ENCODE measurements at regions not wholly inside any gene's neighbourhood (a gene's known extent, or its start where the extent isn't known, plus 50 kb on each side); places are given as distances from the start of the nearest gene placed in this dataset.

DNA sequence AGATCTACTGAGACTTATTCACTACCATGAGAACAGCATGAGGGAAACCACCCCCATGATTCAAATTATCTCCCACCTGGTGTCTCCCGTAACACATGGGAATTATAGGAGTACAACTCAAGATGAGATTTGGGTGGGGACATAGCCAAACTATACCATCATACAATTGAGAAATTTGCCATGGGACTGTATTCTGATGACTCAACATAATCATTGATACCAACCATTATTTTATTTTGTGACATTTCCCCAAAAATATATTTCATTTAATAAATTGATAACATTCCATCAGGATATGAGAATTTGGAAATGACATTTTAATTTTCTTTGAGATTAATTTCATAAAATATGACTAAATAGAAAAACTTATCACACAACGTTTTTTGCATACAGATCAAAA, 96.6 kb upstream of the MDFIC2 start:
- no peak overlapping the region for H3K27ac ChIP-seq
- no peak for DNase-seq (ENCODE audit: low read depth in 1 of 2, low spot score in 1 of 2)
- ATAC-seq: no peak
- no peaks in the 10 kb centered on the region; the same call in 1 of the 3 replicates for H3K9me3 ChIP-seq
- WGBS (ENCODE audit: missing lambda C conversion rate): 45% methylated on average over 2 of the region's 2 CpGs
- H3K4me1 ChIP-seq: no peaks in the 10 kb centered on the region
- TF ChIP-seq ZFP36 (IDR thresholded peaks at IDR 0.05; ENCODE audit: borderline replicate concordance, partially characterized antibody) (no peak), MAFK (IDR thresholded peaks at IDR 0.05; ENCODE audit: partially characterized antibody) (peak; percentile 76)
- no peak overlapping the region for H3K4me3 ChIP-seq
- FAIRE-seq: no peak
- POLR2A ChIA-PET: no interaction called here
- CTCF ChIA-PET: no interaction called here
- no peak overlapping the region for H3K4me2 ChIP-seq

DNA sequence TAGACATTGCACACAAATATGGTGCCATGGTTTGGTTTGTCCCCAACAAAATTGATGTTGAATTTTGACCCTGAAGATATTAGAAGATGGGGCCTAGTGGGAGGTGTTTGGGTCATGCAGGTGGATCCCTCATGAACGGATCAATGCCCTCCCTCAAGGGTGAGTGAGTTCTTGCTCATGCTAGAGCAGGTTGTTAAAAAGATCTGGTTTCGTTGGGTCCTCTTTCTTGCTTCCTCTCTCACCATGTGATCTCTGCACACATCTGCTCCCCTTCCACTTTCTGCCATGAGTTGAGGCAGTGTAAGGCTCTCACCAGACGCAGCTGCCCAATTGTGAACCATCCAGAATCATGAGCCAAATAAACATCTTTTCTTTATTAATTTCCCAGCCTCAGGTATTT, 87.8 kb upstream of the MDFIC2 start:
- Histone ChIP-seq H3K4me1 (no peaks in the 10 kb centered on the region), H3K9me3 (no peaks in the 10 kb centered on the region), H3K4me3 (no peak overlapping the region), H3K4me2 (no peak overlapping the region), H3K27ac (no peak overlapping the region)
- no peak for TF ChIP-seq POLR2AphosphoS2 (conservative IDR thresholded peaks at IDR 0.05; ENCODE audit: low read length)
- TF ChIP-seq CHD2 (IDR thresholded peaks at IDR 0.05; ENCODE audit: low read length, partially characterized antibody): no peak
- TF ChIP-seq, protein P1, sequence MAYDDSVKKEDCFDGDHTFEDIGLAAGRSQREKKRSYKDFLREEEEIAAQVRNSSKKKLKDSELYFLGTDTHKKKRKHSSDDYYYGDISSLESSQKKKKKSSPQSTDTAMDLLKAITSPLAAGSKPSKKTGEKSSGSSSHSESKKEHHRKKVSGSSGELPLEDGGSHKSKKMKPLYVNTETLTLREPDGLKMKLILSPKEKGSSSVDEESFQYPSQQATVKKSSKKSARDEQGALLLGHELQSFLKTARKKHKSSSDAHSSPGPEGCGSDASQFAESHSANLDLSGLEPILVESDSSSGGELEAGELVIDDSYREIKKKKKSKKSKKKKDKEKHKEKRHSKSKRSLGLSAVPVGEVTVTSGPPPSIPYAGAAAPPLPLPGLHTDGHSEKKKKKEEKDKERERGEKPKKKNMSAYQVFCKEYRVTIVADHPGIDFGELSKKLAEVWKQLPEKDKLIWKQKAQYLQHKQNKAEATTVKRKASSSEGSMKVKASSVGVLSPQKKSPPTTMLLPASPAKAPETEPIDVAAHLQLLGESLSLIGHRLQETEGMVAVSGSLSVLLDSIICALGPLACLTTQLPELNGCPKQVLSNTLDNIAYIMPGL (CRISPR knock-in tag; IDR thresholded peaks at IDR 0.05; ENCODE audit: borderline replicate concordance): no peak
- TF ChIP-seq RNF2 (IDR thresholded peaks at IDR 0.05; ENCODE audit: borderline replicate concordance, low read depth): no peak
- no peak for TF ChIP-seq NFE2L2 (conservative IDR thresholded peaks at IDR 0.05; ENCODE audit: low read length)
- no peak for TF ChIP-seq NR3C1 (IDR thresholded peaks at IDR 0.05)
- no peak for TF ChIP-seq CHD4 (IDR thresholded peaks at IDR 0.05; ENCODE audit: borderline replicate concordance)
- TF ChIP-seq RAD21 (conservative IDR thresholded peaks at IDR 0.05 in 1 of 2, IDR thresholded peaks at IDR 0.05 in 1 of 2): no peak
- no peak for TF ChIP-seq ESRRA (IDR thresholded peaks at IDR 0.05; ENCODE audit: borderline replicate concordance, low read length)
- TF ChIP-seq TP53 (CRISPR knock-in tag; IDR thresholded peaks at IDR 0.05): no peak
- no peak for TF ChIP-seq PHF8 (IDR thresholded peaks at IDR 0.05; ENCODE audit: borderline replicate concordance, low read depth)
- no peak for TF ChIP-seq ZC3H11A (IDR thresholded peaks at IDR 0.05)
- no peak for TF ChIP-seq EHF (CRISPR knock-in tag; IDR thresholded peaks at IDR 0.05)
- TF ChIP-seq ZNF302 (CRISPR knock-in tag; IDR thresholded peaks at IDR 0.05): no peak
- no peak for TF ChIP-seq EHMT2 (IDR thresholded peaks at IDR 0.05; ENCODE audit: low read depth)
- no peak for ATAC-seq
- WGBS (ENCODE audit: missing lambda C conversion rate): 52% methylated on average over 3 of the region's 3 CpGs
- no peak for DNase-seq (ENCODE audit: low read depth in 1 of 2, low spot score in 1 of 2)
- CTCF ChIA-PET: no interaction called here
- FAIRE-seq: no peak
- POLR2A ChIA-PET: no interaction called here

DNA sequence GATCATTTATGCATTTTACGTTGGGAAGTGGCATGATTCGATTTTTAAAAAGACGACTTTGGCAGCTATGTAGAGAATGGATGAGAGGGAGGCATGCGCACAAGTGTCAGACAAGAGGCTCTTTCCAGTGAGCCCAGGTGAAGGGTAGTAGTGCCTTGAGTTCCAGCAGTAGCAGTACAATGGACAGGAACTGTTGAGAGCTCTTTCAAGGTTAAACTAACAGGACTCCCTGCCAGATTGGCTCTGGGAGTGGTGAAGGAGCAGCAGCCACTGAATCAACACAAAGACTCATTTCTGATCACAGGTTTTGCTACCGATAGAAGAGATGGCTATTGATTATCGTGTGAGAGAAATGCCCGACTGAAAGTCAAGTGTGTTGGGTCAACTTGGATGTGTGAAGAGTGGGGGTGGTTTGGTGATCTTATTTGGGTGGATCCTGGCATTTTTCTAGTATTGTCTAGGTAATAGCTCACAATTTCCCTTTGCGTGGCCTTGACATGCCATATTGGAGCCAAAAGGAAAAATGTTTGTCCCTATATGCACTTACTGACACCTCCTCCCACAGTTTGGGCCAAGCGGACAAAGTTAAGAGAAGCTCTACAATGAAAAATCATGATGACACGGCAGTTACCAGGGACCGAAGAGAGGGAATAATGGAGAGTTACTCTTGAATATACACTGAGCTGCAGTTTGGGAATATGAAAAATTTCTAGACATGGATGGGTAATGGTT, 81.6 kb upstream of the MDFIC2 start:
- Histone ChIP-seq H3K4me2 (no peak overlapping the region), H3K27ac (no peak overlapping the region), H3K4me1 (no peaks in the 10 kb centered on the region), H3K4me3 (no peak overlapping the region), H3K9me3 (no peaks in the 10 kb centered on the region)
- ChIA-PET CTCF (interaction anchor here (1.4 kb wide), 1 partner anchor 273 kb away, joined by 5 read pairs; no protein-coding TSS in a partner anchor), POLR2A (no interaction called here)
- FAIRE-seq (no peak), ATAC-seq (no peak), DNase-seq (ENCODE audit: low read depth in 1 of 2, low spot score in 1 of 2) (no peak)
- 71% methylated on average over 11 of the region's 11 CpGs for WGBS (ENCODE audit: missing lambda C conversion rate)
- no peak for TF ChIP-seq TFCP2L1 (CRISPR knock-in tag; IDR thresholded peaks at IDR 0.05)
- TF ChIP-seq, protein P2, sequence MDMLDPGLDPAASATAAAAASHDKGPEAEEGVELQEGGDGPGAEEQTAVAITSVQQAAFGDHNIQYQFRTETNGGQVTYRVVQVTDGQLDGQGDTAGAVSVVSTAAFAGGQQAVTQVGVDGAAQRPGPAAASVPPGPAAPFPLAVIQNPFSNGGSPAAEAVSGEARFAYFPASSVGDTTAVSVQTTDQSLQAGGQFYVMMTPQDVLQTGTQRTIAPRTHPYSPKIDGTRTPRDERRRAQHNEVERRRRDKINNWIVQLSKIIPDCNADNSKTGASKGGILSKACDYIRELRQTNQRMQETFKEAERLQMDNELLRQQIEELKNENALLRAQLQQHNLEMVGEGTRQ (IDR thresholded peaks at IDR 0.05): no peak
- TF ChIP-seq, protein P3, sequence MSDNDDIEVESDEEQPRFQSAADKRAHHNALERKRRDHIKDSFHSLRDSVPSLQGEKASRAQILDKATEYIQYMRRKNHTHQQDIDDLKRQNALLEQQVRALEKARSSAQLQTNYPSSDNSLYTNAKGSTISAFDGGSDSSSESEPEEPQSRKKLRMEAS (IDR thresholded peaks at IDR 0.05): no peak
- TF ChIP-seq NR3C1 (IDR thresholded peaks at IDR 0.05): no peak
- peak; percentile 20 for TF ChIP-seq MAFK (IDR thresholded peaks at IDR 0.05; ENCODE audit: partially characterized antibody)

All from A549 (cell line).